ENCODE measurements at regions not wholly inside any gene's neighbourhood (a gene's known extent, or its start where the extent isn't known, plus 50 kb on each side); places are given as distances from the start of the nearest gene placed in this dataset.

- no peak for TF ChIP-seq CTCF (IDR thresholded peaks at IDR 0.05)
- no peak for TF ChIP-seq EZH2 (IDR thresholded peaks at IDR 0.05; ENCODE audit: borderline replicate concordance, insufficient read depth, low read depth, low read length, poor library complexity, severe bottlenecking)
These were observed 303.8 kb downstream of the BTG1 start for GRCh38 chr12:91841822-91842221.
